NCI-H146 (cell line): ENCODE measurements at regions not wholly inside any gene's neighbourhood (a gene's known extent, or its start where the extent isn't known, plus 50 kb on each side); places are given as distances from the start of the nearest gene placed in this dataset.
"Not testable (repeated sequence)": the region's sequence is repeated elsewhere in the genome, so short reads cannot be mapped to it uniquely, and the experiment has no call there.

Experiments used
- DNase-seq: peaks from one replicate; lab custom pipeline; 2025; lab: John Stamatoyannopoulos, UW

DNA sequence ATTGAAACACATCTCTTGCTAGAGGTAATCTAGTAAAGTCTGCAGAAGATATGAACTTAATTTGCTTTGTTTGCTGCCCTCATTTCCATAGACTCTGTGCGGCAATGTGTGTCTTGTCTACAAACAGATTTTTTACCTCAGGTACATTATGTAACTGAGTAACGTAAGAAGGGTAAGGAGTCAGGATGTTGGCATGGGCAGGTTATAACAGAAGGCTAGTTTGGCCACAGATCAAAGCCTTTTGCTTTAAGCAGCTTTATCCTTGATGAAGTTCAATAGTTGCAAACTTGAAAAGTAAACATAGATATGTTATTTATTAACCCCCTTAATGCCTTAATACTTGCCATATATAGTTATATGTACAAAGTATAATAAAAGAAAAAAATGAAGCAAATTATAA is 391.6 kb upstream of the FKBP1C start:
- DNase-seq: no peak

DNA sequence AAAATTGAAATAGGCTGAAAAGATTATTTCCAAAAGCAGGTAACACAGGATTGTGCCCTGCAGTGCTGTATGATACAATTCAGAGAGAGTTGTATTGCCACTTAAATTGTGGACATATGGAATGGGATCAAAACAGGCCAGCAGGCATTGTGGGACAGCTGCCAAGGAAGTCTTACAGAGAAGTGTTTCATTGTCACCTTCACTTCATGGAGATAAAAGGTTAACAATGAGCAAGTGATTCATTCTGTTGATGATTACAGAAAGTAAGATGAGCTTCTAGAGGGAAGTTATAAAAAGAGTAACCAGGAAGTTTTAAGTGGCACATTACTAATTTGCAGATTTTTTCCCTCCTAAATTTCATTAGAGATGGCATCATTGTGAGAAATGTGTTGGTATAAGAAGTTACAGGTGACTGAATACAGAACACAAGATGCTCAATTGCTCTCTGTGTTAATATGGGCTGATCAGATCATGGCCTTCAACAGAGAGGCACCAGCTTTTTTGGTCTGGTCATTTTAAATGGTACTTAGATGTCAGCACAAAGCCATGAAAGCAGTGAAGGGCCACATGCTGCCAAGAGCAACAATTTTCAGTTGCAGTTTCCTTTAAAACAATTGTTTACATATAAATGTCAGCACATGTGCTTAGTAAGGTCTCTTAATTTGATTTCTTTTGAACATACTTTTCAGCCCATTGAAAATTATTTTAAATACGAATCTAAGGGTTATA is 402.5 kb upstream of the FKBP1C start:
- peak; percentile 37 for DNase-seq

DNA sequence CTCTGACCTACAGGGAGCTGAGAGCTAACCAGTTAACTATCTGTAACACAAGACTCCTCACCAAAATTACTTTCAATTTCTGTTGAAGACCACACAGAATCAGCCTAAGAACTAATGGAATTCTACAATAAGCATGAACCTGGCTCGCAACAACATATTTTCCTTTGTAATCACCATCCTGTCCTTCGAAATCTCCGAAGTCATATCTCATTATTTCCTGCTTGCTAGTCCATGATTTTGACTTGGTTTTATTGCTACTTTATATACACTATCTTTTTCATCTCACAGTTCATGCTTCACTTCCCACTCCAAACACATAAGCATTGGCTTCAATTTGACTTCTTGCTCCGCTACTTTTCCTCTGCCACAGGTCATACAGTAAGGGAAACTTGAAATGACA is 405.8 kb upstream of the FKBP1C start:
- DNase-seq: no peak

DNA sequence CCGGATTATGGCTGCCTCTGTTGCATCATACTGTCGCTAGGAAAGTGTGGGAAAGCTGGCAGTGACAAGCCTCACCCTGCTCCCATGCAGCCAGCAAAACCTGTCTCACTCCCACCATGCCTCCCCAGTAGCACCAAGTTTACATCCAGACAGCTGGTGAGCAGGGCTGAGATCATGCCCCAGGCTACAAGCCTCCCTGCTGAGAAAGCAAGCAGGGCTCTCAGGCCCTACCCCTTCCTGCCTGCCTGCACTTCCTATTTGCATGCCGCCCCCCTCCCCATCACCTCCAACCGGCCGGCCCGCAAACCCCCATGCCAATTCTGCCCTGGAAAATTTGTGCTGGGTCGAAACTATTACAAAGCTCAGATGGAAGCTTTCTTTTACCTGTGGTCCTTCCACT is 408.2 kb upstream of the FKBP1C start:
- DNase-seq: peak; percentile 81

- DNase-seq: no peak
These were observed 414.1 kb upstream of the FKBP1C start for GRCh38 chr6:62797190-62797589.

- peak; percentile 30 for DNase-seq
These were observed 435.7 kb upstream of the FKBP1C start for GRCh38 chr6:62775427-62776022.

DNA sequence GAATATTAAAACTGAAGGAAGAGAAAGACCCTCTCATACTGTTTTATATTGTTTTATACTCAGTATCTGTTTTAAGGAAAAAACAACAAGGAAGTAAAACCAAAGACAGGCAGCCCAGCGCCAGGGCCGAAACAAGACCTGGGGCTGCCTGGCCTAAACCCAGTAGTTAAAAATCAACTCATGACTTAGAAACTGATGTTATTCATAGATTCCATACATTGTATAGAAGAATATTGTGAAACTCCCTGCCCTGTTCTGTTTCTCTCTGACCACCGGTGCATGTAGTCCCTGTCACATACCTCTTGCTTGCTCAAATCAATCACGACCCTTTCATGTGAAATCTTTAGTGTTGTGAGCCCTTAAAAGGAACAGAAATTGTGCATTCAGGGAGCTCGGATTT is 445.1 kb upstream of the FKBP1C start:
- DNase-seq: not testable (repeated sequence)

DNA sequence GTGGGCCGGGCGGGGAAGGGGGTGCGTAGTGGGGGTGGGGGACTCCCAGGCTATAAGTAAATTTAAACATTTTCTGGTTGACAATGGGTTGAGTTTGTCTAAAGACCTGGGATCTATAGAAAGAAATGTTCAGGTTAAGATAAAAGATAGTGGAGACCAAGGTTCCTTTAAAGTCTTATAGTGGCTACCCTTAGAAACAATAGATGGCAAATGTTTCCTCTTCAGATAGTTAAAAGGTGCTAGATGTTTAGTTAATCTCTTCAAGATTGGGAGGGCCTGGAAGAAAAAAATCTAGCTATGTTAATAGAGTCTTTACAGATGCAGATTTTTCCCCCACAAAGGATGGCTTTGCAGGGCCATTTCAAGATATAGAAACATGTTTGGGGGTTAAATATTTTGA is 446.4 kb upstream of the FKBP1C start:
- DNase-seq: no peak

DNA sequence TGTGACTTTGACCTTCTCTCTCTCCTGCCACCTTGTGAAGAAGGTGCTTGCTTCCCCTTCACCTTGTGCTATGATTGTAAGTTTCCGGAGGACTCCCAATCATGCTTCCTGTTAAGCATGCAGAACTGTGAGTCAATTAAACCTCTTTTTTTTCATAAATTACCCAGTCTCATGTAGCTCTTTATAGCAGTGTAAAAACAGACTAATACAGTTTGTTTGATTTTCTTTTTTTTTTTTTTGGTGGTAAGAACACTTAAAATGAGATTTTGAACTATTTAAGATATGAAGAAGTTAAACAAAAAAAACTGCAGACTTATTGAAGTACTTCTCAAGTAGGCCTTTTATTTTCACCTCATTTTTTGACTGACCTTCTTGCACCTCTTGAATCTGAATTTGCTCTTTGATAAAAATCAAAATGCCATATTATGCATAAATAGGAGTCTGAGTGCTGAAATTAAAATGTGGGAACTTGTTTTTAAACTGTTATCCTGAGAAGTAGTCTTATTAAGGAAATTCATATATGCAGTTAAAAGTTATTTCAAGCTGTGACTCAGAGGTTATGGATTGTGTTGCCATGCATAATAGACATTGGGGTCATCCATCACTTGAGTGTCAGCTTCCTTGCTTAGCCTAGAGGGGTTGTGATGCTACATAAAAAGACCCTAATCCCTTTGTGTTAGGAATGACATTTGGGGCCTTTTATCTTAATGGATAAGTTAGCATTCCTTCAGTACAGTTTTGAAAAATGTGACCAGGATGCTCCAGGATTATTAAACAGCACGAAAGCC is 447.9 kb upstream of the FKBP1C start:
- no peak for DNase-seq

DNA sequence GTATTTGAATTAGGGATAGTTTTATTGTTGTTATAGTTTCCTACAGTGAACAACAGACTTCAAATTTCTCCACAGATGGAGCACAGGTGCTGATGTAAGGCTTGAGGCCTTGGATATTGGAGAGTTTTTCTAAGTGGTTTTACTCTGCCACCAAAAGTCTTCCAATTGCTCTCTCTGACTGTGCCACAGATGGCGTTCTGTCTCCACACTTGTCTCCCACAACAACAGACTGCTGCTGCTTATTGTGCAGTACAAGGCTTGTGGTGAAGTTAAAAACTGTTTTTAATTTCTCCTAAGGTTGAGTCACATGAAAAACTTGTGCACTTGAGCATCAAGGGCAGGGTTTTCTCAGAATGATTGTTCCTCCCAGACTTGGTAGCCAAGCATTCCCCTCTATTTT is 460.9 kb upstream of the KHDRBS2 start:
- no peak for DNase-seq

- no peak for DNase-seq
These were observed 460.1 kb upstream of the KHDRBS2 start for GRCh38 chr6:62746161-62746560.

DNA sequence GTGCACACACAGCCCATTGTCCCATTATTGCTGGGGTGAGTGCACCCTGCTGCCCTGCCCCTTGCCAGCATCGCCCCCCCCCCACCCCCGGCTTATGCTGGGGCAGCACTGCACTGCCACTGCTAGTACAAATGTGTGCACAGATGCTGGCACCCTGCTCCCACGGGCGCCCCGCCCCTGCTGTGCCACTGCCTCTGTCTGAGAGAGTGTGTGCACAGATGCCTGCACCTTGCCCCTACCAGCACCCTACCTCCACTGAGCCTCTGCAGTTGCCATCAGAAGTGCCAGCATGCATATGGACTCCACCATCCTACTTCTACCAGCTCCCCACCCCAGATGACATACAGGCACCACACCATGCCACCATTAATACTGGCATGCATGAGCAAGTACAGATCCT is 454.6 kb upstream of the KHDRBS2 start:
- DNase-seq: no peak

GRCh38 chr6:62740171-62740570 is 454.1 kb upstream of the KHDRBS2 start:
- no peak for DNase-seq

GRCh38 chr6:62737792-62738191 is 451.8 kb upstream of the KHDRBS2 start:
- no peak for DNase-seq

DNA sequence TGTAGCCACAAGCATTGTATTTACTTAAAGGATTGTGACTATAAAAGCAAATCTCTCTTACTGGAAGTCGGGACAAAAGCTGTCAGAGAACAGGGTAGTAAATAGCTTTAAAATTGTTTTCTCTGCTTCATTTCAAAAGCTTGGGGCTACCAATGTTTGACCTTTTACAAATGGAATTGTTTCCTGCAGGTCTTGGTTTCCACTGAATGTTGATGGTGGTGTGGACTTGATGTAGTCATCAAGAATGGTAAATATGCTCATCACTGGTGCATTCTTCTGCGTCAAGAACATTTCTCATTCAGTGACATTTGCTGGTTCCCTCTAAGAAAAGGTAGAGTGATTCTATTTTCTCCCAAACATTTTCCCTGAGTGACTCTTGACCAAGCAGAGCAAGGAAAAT is 435.4 kb upstream of the KHDRBS2 start:
- DNase-seq: no peak

DNA sequence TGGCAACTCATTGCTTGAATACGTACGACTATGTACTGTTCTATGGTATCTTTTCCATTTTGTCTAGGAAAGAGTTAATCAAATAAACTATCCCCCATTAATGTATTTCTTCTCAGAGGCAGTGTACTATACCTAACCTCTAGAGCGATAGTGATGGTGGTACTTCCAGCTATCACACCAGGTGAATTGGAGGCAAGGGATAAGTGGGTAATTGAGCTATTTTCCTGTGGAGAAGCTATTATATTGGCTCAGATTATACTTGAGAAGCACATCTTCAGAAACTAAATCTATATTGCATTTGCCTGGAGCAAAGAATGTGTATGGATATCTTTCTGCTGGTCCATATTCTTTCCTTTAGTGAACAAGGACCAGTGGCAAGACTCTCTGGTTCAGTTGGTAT is 430.7 kb upstream of the KHDRBS2 start:
- no peak for DNase-seq

DNA sequence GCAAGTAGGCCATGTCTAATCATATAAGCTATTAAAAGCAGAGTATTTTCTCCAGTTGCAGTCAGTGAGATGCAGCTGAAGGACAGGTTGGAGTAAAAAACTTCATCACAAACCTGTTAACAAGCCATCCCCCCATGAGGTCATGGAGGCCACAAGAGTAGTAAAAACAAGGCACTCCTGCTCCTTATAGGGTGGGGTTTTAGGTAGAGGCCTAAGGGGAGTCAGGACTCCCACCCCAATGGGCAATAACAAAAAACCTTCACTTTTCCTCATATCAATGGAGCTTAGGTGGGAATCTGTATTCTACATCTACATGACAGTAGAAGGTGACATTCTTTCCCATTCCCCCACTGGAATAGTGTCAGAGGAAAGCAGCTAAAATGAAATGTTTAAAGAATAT is 428.1 kb upstream of the KHDRBS2 start:
- DNase-seq: no peak

DNA sequence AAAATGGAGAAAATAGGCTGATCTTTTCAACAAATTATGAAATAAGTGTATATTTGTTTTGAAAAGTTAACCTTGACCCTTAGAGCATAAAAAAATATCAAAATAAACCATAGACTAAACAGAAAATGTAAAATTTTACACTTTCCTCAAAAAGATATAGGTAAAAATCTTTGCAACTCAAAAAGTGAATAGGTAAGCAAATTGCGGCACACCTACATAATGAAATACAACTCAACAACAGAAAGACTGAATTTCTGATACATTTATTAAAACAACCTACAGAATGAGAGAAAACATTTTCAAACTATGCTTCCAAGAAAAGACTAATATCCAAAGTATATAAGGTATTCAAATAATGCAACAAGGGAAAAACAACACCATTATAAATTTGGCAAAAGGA is 425.7 kb upstream of the KHDRBS2 start:
- no peak for DNase-seq

GRCh38 chr6:62707914-62708313 is 421.9 kb upstream of the KHDRBS2 start:
- DNase-seq: no peak

DNA sequence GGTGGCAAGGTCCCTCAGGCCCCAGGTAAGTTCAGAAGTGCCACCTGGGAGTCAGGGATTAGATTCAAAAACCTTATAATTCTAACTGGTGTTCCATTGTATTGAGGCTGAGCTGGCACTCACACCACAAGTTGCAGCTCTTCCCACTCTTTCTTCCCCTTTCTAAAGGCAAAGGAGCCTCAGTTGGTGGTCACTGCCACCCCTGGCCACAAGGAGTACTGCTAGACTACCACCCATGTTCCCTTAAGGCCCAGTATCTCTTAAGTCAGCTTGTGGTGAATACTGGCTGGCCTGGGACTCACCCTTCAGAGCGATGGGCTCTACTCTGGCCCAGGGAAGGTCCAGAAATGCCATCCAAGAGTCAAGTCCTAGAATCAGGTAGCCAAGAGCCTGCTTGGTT is 421.1 kb upstream of the KHDRBS2 start:
- DNase-seq: no peak

DNA sequence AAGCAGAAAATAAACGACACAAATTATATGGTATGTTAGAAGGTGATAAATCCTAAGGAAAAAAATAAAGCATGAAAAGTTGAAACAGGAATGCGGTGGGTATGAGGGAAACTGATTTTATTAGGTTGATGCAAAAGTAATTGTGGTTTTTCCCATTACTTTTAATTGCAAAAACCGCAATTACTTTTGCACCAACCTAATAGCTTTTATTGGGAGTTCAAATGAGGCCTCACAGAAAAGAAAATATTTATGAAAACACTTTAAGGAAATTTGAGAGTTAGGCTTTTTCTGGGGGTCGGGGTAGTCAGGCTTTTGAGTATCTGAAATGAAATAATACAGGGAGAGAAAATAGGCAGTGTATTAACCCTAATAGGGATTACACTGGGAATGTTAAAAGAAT is 397.0 kb upstream of the KHDRBS2 start:
- no peak for DNase-seq

GRCh38 chr6:62681108-62681507 is 395.1 kb upstream of the KHDRBS2 start:
- no peak for DNase-seq

DNA sequence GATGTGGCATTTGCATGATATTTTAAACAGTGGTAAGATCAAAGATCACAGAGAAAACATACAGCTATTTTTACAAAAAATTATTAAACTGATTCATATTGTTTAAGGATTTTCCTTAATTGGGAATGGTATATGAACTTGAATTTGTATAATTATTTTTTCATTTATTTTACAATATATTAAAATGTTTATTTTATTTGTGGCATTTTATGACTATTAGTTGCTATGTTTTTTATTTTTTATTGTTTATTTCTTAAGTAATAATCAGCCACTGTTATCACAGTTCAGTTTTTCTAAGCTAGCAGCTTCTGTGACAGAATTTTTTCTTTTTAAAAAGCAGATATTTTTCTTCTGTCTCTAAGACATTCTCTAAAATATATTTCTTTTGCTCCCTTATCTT is 387.0 kb upstream of the KHDRBS2 start:
- no peak for DNase-seq
